HCEC 1CT (cell line): ENCODE measurements at regions not wholly inside any gene's neighbourhood (a gene's known extent, or its start where the extent isn't known, plus 50 kb on each side); places are given as distances from the start of the nearest gene placed in this dataset.
A peak's percentile ranks its signal among the peaks of the same experiment; 100 is the strongest.
"Not testable (repeated sequence)": the region's sequence is repeated elsewhere in the genome, so short reads cannot be mapped to it uniquely, and the experiment has no call there.

Source experiments
- DNase-seq: peaks from one replicate; pipeline ENCODE4 v3.0.0-alpha.2; 2017

GRCh38 chr9:18237776-18238175 is 236.2 kb upstream of the ADAMTSL1 start:
- DNase-seq: no peak

DNA sequence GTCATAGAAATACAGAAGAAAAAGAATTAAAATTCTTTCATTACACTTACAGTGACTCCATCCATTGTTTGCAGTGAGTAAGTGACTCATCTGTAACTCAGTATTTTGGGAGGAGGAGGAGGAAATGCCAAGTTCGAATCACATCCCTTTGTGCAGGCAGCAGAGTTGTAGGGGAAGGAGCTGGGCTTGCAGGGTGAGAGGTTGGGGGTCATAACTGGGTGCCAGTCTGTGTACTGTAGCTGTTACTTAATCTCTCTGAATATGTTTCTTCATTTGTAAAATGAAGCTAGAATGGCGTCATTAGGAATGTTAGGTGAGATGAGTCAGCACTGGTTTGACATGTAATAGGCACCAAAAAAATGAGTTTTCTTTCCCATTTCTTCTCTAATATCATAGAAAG is 235.7 kb upstream of the ADAMTSL1 start:
- peak; percentile 89 for DNase-seq

- DNase-seq: peak; percentile 62
Measured at GRCh38 chr9:18238752-18239447, 235.1 kb upstream of the ADAMTSL1 start.

- DNase-seq: no peak
Measured at GRCh38 chr9:18240213-18240612, 233.7 kb upstream of the ADAMTSL1 start.

DNA sequence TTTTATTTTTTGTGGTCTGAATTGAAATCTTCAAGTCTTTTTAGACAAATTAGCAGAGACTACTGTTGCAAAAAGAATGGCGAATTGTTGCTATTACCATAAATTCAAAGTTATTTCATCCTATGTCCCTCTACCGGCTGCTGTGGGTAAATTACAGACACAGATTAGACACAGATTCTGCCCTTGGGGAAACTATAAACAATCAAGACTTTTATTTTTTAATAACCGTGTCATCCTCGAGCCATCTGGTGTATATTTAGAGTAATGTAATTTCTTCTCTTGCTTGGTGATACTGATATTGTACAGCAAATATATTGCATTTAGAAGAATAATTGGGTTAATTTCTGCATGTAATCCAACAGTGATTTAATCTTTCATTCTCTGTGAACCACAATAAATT is 228.0 kb upstream of the ADAMTSL1 start:
- DNase-seq: peak; percentile 35

DNA sequence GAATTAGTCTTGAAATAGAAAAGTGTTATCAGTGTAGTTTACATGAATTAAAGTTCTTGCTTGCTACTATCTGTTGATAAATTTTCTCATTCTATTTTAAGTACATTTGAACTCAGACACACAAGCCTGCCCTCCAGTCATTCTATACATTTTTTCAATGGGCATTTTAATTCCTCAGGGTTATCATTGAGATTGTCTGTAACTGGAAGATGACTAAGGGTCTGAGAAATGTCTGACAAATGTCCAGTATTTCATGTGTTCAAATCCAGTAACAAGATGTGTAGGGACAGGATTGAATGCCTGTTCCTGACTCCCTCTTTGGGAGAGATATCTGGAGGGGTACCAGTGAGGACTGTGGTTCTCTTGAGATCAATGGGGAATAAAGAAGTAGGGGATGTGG is 223.9 kb upstream of the ADAMTSL1 start:
- no peak for DNase-seq

- DNase-seq: no peak
Measured at GRCh38 chr9:18253950-18254349, 220.0 kb upstream of the ADAMTSL1 start.

- peak; percentile 76 for DNase-seq
Measured at GRCh38 chr9:18255158-18255629, 218.8 kb upstream of the ADAMTSL1 start.

GRCh38 chr9:18255747-18256146 is 218.2 kb upstream of the ADAMTSL1 start:
- DNase-seq: no peak

DNA sequence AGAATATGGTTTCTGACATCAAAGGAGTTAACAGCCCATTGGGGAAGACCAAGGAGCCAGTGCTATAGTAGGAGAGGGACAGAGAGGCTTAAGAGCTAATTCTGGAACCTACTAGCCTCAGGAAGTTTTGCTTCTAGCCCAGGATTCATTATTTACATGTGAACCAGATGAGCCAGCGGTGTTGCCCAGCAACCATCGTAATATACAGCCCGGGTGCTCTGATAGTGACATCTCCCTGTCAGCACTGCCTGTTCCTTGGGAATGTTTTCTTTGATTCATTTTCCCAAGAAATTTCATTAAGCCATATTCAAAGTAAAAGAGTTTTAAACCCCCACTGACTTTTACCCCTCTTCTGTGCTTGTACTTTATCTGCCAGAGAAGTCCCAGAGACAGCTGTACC is 217.4 kb upstream of the ADAMTSL1 start:
- no peak for DNase-seq

DNA sequence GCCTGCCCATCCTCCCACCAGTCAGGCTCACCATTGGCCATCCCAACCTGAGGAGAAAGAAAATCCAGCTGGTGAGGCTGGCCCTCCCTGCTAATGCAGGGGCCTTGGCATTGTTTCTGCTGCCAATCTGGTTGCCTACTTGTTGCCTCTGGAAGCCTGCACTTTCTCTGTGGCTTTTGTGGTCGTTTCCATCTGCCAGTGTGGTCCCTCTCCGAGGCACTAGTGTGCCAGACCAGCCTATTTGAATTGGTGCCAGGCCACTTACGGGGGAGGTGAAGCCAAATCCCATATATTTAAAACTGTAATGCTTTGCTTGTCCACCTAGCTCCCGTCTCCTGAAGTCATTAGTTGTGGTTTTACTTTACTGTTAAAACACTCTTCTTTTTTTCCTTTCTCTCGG is 213.4 kb upstream of the ADAMTSL1 start:
- no peak for DNase-seq

- DNase-seq: no peak
Measured at GRCh38 chr9:18261181-18261580, 212.8 kb upstream of the ADAMTSL1 start.

DNA sequence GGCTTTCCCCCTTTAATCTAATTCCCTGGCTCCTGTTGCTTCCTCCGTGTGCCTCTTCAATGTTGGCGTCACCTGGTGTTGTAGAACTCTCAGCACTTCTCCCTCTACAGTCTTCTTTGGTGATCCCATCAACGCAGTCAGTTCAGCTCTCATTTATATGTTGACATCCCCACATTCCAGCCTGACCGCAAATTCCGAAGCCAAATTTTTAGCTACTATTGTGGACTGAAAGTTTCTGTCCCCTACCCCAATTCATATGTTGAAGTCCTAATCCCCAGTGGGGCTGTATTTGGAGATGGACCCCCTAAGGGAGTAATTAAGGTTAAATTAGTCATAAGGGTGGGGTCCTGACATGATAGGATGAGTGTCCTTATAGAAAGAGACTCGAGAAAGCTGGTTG is 210.6 kb upstream of the ADAMTSL1 start:
- no peak for DNase-seq

- DNase-seq: peak; percentile 30
Measured at GRCh38 chr9:18268381-18268780, 205.6 kb upstream of the ADAMTSL1 start.

- no peak for DNase-seq
Measured at GRCh38 chr9:18269561-18269960, 204.4 kb upstream of the ADAMTSL1 start.

- DNase-seq: no peak
Measured at GRCh38 chr9:18274693-18275092, 199.3 kb upstream of the ADAMTSL1 start.

GRCh38 chr9:18275313-18275990 is 198.5 kb upstream of the ADAMTSL1 start:
- no peak for DNase-seq

GRCh38 chr9:18281291-18281690 is 192.7 kb upstream of the ADAMTSL1 start:
- DNase-seq: no peak

DNA sequence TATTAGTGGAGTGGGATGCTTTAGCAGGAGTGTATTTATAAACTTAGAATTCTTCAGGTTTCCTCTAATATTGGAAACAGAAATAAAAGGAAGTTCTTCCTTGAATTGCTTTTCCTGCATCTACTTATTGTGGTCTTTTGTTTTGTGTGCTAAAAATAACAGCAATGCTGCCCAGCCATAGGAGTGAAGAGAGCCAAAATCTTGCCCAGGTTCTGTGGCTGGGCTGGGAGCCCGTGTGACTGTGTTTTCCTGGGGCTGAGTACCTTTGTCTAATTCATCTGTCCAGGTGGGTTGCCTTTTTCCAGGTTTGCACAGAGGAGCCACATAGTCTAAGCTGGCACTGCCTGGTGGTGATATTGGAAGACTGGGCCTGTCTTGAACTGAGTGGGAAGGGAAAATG is 179.7 kb upstream of the ADAMTSL1 start:
- no peak for DNase-seq

DNA sequence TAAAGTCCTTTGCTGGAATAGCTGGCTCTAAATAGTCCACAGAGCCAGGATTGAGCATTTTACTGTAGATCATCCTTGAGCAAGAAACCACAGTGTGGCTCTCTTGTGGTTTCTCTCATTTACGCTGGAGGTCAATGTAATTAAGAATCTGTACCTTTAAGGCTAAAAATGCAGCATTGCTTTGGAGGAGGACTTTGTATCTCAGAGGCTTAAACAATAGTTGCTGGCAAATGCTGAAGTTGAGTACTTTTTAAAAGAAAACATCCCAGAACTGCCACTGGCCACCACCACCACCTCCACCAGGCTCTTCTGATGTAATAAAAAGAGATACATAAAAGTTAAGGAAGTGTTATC is 177.3 kb upstream of the ADAMTSL1 start:
- DNase-seq: no peak

GRCh38 chr9:18297056-18297841 is 176.7 kb upstream of the ADAMTSL1 start:
- peak; percentile 49 for DNase-seq

DNA sequence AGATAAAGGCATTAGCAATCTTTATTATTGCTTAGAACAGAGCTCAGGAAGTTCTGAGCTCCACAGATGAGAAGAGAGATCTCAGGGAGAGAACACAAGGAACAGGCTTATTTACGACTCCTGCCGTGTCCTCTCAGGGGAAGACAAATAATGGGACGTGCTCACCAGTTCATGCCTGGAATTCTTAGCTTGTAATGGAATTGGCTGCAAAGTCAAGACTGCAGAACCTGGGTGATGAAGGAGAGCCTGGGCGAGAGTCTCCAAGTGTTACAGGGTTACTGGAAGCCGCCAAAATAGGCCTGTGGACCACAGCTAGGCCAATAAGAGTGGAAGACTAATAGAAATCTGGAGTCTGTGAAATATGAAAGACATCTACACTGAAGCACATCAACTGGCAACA is 174.5 kb upstream of the ADAMTSL1 start:
- no peak for DNase-seq

DNA sequence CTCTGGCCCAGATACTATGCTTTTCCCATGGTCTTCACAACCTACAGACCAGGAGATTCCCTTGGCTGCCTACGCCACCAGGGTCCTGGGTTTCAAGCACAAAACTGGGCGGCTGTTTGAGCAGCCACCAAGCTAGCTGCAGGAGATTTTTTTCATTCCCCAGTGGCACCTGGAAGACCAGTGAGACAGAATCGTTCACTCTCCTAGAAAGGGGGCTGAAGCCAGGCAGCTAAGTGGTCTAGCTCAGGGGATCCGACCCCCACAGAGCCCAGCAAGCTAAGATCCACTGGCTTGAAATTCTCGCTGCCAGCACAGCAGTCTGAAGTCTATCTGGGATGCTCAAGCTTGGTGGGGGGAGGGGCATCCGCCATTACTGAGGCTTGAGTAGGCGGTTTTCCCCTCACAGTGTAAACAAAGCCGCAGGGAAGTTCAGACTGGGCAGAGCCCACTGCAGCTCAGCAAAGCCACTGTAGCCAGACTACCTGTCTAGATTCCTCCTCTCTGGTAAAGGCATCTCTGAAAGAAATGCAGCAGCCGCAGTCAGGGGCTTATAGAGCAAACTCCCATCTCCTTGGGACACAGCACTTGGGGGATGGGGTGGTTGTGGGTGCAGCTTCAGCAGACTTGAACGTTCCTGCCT is 168.7 kb upstream of the ADAMTSL1 start:
- not testable (repeated sequence) for DNase-seq
